Omental fat pad (tissue), 3 donors: ENCODE measurements at regions not wholly inside any gene's neighbourhood (a gene's known extent, or its start where the extent isn't known, plus 50 kb on each side); places are given as distances from the start of the nearest gene placed in this dataset.

Experiments
- ATAC-seq: fragments of 150-250 bp; one replicate; pipeline ENCODE4 v1.9.1; 2016; ENCODE audit warnings: mild to moderate bottlenecking, moderate library complexity; ENCODE audit not compliant: low FRiP score
- DNase-seq: peaks from one replicate; pipeline ENCODE4 v3.0.0-alpha.2; 2019; ENCODE audit warnings: low spot score
- TF ChIP-seq, protein P1 (sequence below), 3 donors: fragments of 450-650 bp; IDR thresholded peaks; one replicate each; pipeline ENCODE4 v1.5.1; 2016 to 2017; ENCODE audit warnings: antibody characterized with exemption in 3 of 3, mild to moderate bottlenecking in 3 of 3, moderate library complexity in 2 of 3

DNA sequence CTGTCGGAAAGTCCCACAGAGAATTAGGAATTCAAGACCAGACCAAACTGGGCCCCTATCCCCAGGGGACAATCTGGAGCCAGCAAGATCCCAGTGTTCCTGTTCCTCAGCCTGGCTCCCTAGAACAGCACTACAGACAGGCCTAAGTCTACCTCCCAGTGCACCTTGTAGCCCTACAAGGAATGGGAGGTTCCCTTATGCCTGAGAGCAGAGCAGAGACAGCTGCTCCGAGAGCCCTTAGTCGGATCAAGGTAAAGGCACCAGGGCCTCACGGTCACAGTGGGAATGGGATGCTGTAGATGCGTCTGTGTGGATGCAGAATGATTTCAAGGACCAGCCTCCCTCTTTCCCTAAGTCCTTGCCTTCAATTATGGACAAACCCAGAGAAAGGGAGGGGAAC lies 204.5 kb upstream of the STXBP5 start:
- TF ChIP-seq, protein P1, sequence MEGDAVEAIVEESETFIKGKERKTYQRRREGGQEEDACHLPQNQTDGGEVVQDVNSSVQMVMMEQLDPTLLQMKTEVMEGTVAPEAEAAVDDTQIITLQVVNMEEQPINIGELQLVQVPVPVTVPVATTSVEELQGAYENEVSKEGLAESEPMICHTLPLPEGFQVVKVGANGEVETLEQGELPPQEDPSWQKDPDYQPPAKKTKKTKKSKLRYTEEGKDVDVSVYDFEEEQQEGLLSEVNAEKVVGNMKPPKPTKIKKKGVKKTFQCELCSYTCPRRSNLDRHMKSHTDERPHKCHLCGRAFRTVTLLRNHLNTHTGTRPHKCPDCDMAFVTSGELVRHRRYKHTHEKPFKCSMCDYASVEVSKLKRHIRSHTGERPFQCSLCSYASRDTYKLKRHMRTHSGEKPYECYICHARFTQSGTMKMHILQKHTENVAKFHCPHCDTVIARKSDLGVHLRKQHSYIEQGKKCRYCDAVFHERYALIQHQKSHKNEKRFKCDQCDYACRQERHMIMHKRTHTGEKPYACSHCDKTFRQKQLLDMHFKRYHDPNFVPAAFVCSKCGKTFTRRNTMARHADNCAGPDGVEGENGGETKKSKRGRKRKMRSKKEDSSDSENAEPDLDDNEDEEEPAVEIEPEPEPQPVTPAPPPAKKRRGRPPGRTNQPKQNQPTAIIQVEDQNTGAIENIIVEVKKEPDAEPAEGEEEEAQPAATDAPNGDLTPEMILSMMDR (IDR thresholded peaks at IDR 0.05) = no peak
- DNase-seq (no peak), ATAC-seq (no peak)

DNA sequence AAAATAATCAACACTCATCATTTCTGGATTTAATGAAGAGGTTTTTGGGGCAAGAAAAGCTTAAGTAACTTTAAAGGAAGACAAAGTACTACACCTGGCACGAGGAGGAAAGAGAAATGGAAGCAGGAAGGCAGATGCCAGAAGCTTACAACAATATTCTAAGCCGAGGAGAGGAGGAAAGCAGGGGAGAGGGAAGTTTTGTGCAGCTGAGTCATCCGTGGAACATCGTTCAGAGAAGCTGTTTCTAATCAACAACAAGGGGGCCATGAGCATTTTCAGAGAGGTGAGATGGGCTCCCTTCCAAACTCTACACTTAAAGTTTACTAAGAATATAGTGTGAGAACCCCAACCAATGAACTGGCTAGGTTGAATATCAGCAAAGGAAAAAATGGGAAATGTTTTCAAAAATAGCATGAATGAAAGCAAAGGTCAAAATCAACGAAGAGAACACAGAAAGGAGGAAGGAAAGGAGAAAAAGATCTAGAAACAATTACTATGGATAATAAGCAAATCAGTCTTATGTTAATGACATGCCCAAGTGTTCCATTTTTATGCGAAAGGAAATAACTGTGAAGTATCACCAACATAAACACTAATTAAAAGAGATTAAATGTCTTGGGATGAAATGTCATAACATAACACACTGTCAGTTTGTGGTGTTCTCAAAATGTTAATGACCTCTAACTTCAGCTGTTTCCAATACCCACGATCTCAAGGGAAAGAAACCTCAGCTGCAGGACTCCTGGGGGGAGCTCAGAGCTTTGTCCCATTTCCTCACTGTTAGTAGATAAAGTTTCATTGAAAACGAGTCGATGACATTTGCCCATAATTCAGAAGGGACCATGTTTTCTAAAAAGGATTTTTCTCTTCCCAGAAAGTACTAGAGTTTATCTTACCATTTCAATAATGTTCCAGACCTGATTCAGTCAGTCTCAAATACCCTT lies 203.4 kb upstream of the STXBP5 start:
- DNase-seq (no peak), ATAC-seq (peak; percentile 57)
- TF ChIP-seq, protein P1 (IDR thresholded peaks at IDR 0.05) = no peak

DNA sequence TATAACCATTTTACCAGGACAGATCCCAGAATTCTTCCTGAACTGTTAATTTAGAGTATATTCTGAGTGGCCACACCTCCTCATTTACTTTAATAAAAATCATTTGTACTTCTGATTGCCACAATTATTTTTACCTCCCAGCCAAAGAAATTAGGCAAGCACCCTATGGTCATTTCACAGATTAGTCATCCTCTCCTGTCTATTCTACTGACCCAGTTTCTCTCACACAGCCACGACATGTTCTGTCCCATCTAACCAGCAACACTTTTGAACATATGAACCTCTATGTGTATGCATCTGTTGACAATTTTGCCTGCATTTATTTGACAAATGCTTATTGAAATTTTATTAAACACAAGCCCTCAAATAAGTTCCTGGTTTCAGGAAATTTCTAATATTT lies 202.6 kb upstream of the STXBP5 start:
- TF ChIP-seq, protein P1 (IDR thresholded peaks at IDR 0.05) = no peak
- peak; percentile 37 for ATAC-seq

DNA sequence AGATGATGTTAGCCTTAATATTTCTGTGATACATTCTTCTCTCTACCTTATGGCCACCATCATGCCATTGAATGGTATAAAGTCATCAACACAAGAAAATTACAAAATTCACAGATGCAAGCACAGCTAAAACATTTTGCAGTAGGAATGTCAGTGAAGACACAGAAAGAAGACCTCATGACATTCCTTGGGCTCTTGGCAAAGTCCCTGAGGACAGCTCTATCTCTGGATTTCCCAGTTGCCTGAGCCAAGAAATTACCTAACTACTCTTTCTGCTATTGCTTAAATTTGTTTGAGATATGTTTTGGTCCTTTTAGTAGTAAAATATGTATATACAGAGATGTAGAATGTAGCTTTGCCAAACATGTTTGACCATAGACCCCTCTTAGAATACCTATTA lies 201.0 kb upstream of the STXBP5 start:
- ATAC-seq = no peak
- TF ChIP-seq, protein P1 (IDR thresholded peaks at IDR 0.05) = no peak
- no peak for DNase-seq

More for the DNA sequence above, 202.6 kb upstream of the STXBP5 start:
- no peak for DNase-seq

DNA sequence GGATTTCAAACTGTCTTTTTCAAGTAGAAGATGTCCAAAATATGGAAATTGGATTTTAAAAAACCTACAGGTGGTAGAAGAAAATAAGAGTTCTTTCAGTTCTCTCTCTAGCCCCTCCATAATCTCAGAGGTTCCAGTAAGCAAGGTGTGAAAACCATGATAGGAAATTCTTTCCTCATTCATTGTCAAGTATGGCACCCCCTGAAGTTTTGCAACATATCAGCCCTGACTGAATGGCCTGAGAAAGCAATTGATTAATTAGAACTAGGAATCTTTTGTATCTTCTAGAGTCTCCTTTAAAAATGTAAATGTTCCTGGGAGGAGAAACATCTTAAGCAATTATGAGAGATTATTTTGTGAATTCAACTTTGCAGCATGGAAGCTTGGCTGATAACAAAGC lies 198.7 kb upstream of the STXBP5 start:
- DNase-seq (no peak), ATAC-seq (no peak)
- TF ChIP-seq, protein P1 (IDR thresholded peaks at IDR 0.05) = no peak

DNA sequence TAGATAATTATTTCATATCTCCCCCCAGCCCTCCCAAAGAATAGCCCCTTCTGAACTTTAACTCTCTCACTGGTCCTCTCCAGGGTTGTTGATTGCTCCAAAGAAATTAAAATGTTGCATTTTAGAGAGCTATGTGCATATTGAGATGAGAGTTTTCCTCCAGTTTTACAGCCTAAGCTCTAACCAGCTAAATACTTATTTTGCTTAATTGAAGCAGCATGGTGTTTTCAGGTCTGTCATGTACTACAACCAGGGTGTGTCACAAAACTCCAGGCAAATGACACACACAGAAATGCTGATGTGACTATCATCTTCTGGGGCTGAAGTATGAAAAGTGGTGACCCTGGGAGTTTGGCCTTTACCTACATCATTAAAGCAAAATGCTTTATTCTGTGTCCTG lies 196.8 kb upstream of the STXBP5 start:
- TF ChIP-seq, protein P1 (IDR thresholded peaks at IDR 0.05) = no peak
- ATAC-seq (no peak), DNase-seq (no peak)

DNA sequence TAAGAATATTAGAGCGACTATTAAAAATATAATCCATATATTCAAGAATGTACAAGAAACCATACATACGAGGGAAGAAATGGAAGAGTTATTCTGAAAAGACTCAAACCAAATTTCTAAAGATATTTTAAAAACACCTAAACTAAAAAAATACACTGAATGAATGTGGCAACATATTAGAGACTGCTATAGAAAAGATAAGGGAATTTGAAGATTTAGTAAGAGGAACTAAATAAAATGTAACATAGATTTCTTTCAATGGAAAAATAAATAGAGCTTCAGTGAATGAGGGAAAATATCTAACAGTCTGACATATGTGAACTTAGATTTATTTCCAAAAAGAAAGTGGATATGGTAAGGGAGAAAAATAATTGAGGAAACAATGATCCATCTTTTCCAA lies 194.9 kb upstream of the STXBP5 start:
- TF ChIP-seq, protein P1 (IDR thresholded peaks at IDR 0.05) = no peak
- ATAC-seq = no peak

More for the DNA sequence above, 194.9 kb upstream of the STXBP5 start:
- DNase-seq = no peak
